ENCODE measurements at regions not wholly inside any gene's neighbourhood (a gene's known extent, or its start where the extent isn't known, plus 50 kb on each side); places are given as distances from the start of the nearest gene placed in this dataset.

GRCh38 chr7:81170291-81170690 lies 251.4 kb upstream of the SEMA3C start:
- DNase-seq (ENCODE audit: insufficient read length, low spot score) (no peak), FAIRE-seq (no peak)
- TF ChIP-seq SPI1 (IDR thresholded peaks at IDR 0.05; ENCODE audit: low read depth, low read length) (no peak), TAF1 (IDR thresholded peaks at IDR 0.05; ENCODE audit: low read depth, low read length) (no peak), POLR2A (IDR thresholded peaks at IDR 0.05; ENCODE audit: low read depth, low read length) (no peak), PAX5 (IDR thresholded peaks at IDR 0.05; ENCODE audit: insufficient read depth, low read length, severe bottlenecking) (no peak), POU2F2 (IDR thresholded peaks at IDR 0.05; ENCODE audit: low read depth, low read length) (no peak), POLR2AphosphoS5 (IDR thresholded peaks at IDR 0.05; ENCODE audit: low read depth, low read length) (no peak)

GRCh38 chr7:81167934-81168333 lies 249.1 kb upstream of the SEMA3C start:
- no peak for FAIRE-seq
- TF ChIP-seq PAX5 (IDR thresholded peaks at IDR 0.05; ENCODE audit: insufficient read depth, low read length, severe bottlenecking) (no peak), POLR2A (IDR thresholded peaks at IDR 0.05; ENCODE audit: low read depth, low read length) (no peak), TAF1 (IDR thresholded peaks at IDR 0.05; ENCODE audit: low read depth, low read length) (no peak), POU2F2 (IDR thresholded peaks at IDR 0.05; ENCODE audit: low read depth, low read length) (no peak), SPI1 (IDR thresholded peaks at IDR 0.05; ENCODE audit: low read depth, low read length) (no peak), POLR2AphosphoS5 (IDR thresholded peaks at IDR 0.05; ENCODE audit: low read depth, low read length) (no peak)
- no peak for DNase-seq (ENCODE audit: insufficient read length, low spot score)

GRCh38 chr7:81165070-81165469 lies 246.2 kb upstream of the SEMA3C start:
- DNase-seq (ENCODE audit: insufficient read length, low spot score), result no peak
- no peak for FAIRE-seq
- TF ChIP-seq TAF1 (IDR thresholded peaks at IDR 0.05; ENCODE audit: low read depth, low read length), result no peak

GRCh38 chr7:81162771-81163525 lies 244.1 kb upstream of the SEMA3C start:
- FAIRE-seq, result no peak
- no peak for TF ChIP-seq POU2F2 (IDR thresholded peaks at IDR 0.05; ENCODE audit: low read depth, low read length)
- no peak for TF ChIP-seq PAX5 (IDR thresholded peaks at IDR 0.05; ENCODE audit: insufficient read depth, low read length, severe bottlenecking)
- no peak for TF ChIP-seq TAF1 (IDR thresholded peaks at IDR 0.05; ENCODE audit: low read depth, low read length)
- no peak for TF ChIP-seq SPI1 (IDR thresholded peaks at IDR 0.05; ENCODE audit: low read depth, low read length)
- no peak for TF ChIP-seq POLR2AphosphoS5 (IDR thresholded peaks at IDR 0.05; ENCODE audit: low read depth, low read length)
- TF ChIP-seq POLR2A (IDR thresholded peaks at IDR 0.05; ENCODE audit: low read depth, low read length), result no peak
- DNase-seq (ENCODE audit: insufficient read length, low spot score), result no peak

GRCh38 chr7:81162234-81162633 lies 243.4 kb upstream of the SEMA3C start:
- DNase-seq (ENCODE audit: insufficient read length, low spot score) (no peak), FAIRE-seq (no peak)
- TF ChIP-seq PAX5 (IDR thresholded peaks at IDR 0.05; ENCODE audit: insufficient read depth, low read length, severe bottlenecking) (no peak), TAF1 (IDR thresholded peaks at IDR 0.05; ENCODE audit: low read depth, low read length) (no peak), POU2F2 (IDR thresholded peaks at IDR 0.05; ENCODE audit: low read depth, low read length) (no peak), SPI1 (IDR thresholded peaks at IDR 0.05; ENCODE audit: low read depth, low read length) (no peak), POLR2A (IDR thresholded peaks at IDR 0.05; ENCODE audit: low read depth, low read length) (no peak), POLR2AphosphoS5 (IDR thresholded peaks at IDR 0.05; ENCODE audit: low read depth, low read length) (no peak)

GRCh38 chr7:81161451-81162075 lies 242.7 kb upstream of the SEMA3C start:
- DNase-seq (ENCODE audit: insufficient read length, low spot score), result no peak
- FAIRE-seq, result no peak
- TF ChIP-seq POU2F2 (IDR thresholded peaks at IDR 0.05; ENCODE audit: low read depth, low read length) (no peak), POLR2A (IDR thresholded peaks at IDR 0.05; ENCODE audit: low read depth, low read length) (no peak), SPI1 (IDR thresholded peaks at IDR 0.05; ENCODE audit: low read depth, low read length) (no peak), POLR2AphosphoS5 (IDR thresholded peaks at IDR 0.05; ENCODE audit: low read depth, low read length) (no peak), PAX5 (IDR thresholded peaks at IDR 0.05; ENCODE audit: insufficient read depth, low read length, severe bottlenecking) (no peak), TAF1 (IDR thresholded peaks at IDR 0.05; ENCODE audit: low read depth, low read length) (no peak)

GRCh38 chr7:81159402-81159801 lies 240.6 kb upstream of the SEMA3C start:
- no peak for DNase-seq (ENCODE audit: insufficient read length, low spot score)
- no peak for FAIRE-seq
- TF ChIP-seq PAX5 (IDR thresholded peaks at IDR 0.05; ENCODE audit: insufficient read depth, low read length, severe bottlenecking) (no peak), SPI1 (IDR thresholded peaks at IDR 0.05; ENCODE audit: low read depth, low read length) (no peak), POLR2A (IDR thresholded peaks at IDR 0.05; ENCODE audit: low read depth, low read length) (no peak), POU2F2 (IDR thresholded peaks at IDR 0.05; ENCODE audit: low read depth, low read length) (no peak), TAF1 (IDR thresholded peaks at IDR 0.05; ENCODE audit: low read depth, low read length) (no peak), POLR2AphosphoS5 (IDR thresholded peaks at IDR 0.05; ENCODE audit: low read depth, low read length) (no peak)

GRCh38 chr7:81158189-81158588 lies 239.3 kb upstream of the SEMA3C start:
- FAIRE-seq, result no peak
- DNase-seq (ENCODE audit: insufficient read length, low spot score), result no peak
- TF ChIP-seq PAX5 (IDR thresholded peaks at IDR 0.05; ENCODE audit: insufficient read depth, low read length, severe bottlenecking), result no peak
- TF ChIP-seq SPI1 (IDR thresholded peaks at IDR 0.05; ENCODE audit: low read depth, low read length), result no peak
- no peak for TF ChIP-seq POLR2A (IDR thresholded peaks at IDR 0.05; ENCODE audit: low read depth, low read length)
- TF ChIP-seq POLR2AphosphoS5 (IDR thresholded peaks at IDR 0.05; ENCODE audit: low read depth, low read length), result no peak
- TF ChIP-seq POU2F2 (IDR thresholded peaks at IDR 0.05; ENCODE audit: low read depth, low read length), result no peak
- no peak for TF ChIP-seq TAF1 (IDR thresholded peaks at IDR 0.05; ENCODE audit: low read depth, low read length)

GRCh38 chr7:81155654-81156373 lies 237.0 kb upstream of the SEMA3C start:
- DNase-seq (ENCODE audit: insufficient read length, low spot score) (no peak), FAIRE-seq (no peak)
- TF ChIP-seq POLR2AphosphoS5 (IDR thresholded peaks at IDR 0.05; ENCODE audit: low read depth, low read length) (no peak), POLR2A (IDR thresholded peaks at IDR 0.05; ENCODE audit: low read depth, low read length) (no peak), TAF1 (IDR thresholded peaks at IDR 0.05; ENCODE audit: low read depth, low read length) (no peak), PAX5 (IDR thresholded peaks at IDR 0.05; ENCODE audit: insufficient read depth, low read length, severe bottlenecking) (no peak), POU2F2 (IDR thresholded peaks at IDR 0.05; ENCODE audit: low read depth, low read length) (no peak), SPI1 (IDR thresholded peaks at IDR 0.05; ENCODE audit: low read depth, low read length) (no peak)
